Sigmoid colon (tissue), 6 donors: ENCODE measurements at regions not wholly inside any gene's neighbourhood (a gene's known extent, or its start where the extent isn't known, plus 50 kb on each side); places are given as distances from the start of the nearest gene placed in this dataset.
"Not testable (repeated sequence)": the region's sequence is repeated elsewhere in the genome, so short reads cannot be mapped to it uniquely, and the experiment has no call there.

ENCODE experiments used
- DNase-seq: peaks from one replicate; pipeline ENCODE4 v3.0.0-alpha.2; 2019
- H3K27ac ChIP-seq, 4 donors: fragments of 200-600 bp; sonication (generic); one replicate each; pipeline ENCODE4 v1.5.1; 2016 to 2019; ENCODE audit warnings: mild to moderate bottlenecking in 1 of 4
- H3K27me3 ChIP-seq, 3 donors: fragments of 200-600 bp; sonication (generic); one replicate each; pipeline ENCODE4 v1.5.1; 2019; ENCODE audit warnings: mild to moderate bottlenecking in 1 of 3
- H3K36me3 ChIP-seq, 4 donors: fragments of 200-600 bp; sonication (generic); one replicate each; pipeline ENCODE4 v1.5.1; 2016 to 2019
- H3K4me1 ChIP-seq, 4 donors: fragments of 200-600 bp; sonication (generic); one replicate each; pipeline ENCODE4 v1.5.1; 2017 to 2019
- H3K4me3 ChIP-seq, 4 donors: fragments of 200-600 bp; sonication (generic); one replicate each; pipeline ENCODE4 v1.5.1; 2017 to 2019; ENCODE audit warnings: mild to moderate bottlenecking in 2 of 4, moderate library complexity in 1 of 4
- H3K9me3 ChIP-seq, 4 donors: fragments of 200-600 bp in 3 of 4; sonication (generic) in 3 of 4; one replicate each; pipeline versions ENCODE4 v1.5.1 to v1.6.1; 2013 to 2019
- EP300 ChIP-seq, 4 donors: sonication (generic); formaldehyde crosslinking; IDR thresholded peaks; one replicate each; pipeline ENCODE4 v1.6.1; 2017; ENCODE audit warnings: antibody characterized with exemption in 4 of 4
- POLR2A ChIP-seq, 2 donors: fragments of 450-650 bp; IDR thresholded peaks; one replicate each; pipeline ENCODE4 v1.6.1; 2016; ENCODE audit warnings: antibody characterized with exemption in 2 of 2, mild to moderate bottlenecking in 2 of 2, moderate library complexity in 2 of 2
- POLR2AphosphoS5 ChIP-seq, 4 donors: sonication (generic); formaldehyde crosslinking; IDR thresholded peaks; one replicate each; pipeline ENCODE4 v1.6.1; 2017; ENCODE audit warnings: antibody characterized with exemption in 4 of 4
- WGBS, 2 donors: extraction: QIAGEN DNeasy Blood & Tissue Kit; methylation state at CpG; one replicate each; pipeline ENCODE4 v1.1.7; 2013; 5-methylcytosine and 5-hydroxymethylcytosine counted together
- intact Hi-C: fragments of 100-400 bp; cut with DNase I; formaldehyde crosslinking; loops from one replicate; pipeline ENCODE4 v1.15.1; 2023
- TF ChIP-seq, protein P1 (sequence below), 4 experiments: fragments of 450-650 bp in 3 of 4; fragments of 200-600 bp in 1 of 4; IDR thresholded peaks; one replicate each; pipeline ENCODE4 v1.5.1; 2016 to 2019; ENCODE audit warnings: antibody characterized with exemption in 4 of 4, mild to moderate bottlenecking in 3 of 4, moderate library complexity in 2 of 4
- donor health status: healthy with polysubstance abuse.
- donor health status: healthy.

DNA sequence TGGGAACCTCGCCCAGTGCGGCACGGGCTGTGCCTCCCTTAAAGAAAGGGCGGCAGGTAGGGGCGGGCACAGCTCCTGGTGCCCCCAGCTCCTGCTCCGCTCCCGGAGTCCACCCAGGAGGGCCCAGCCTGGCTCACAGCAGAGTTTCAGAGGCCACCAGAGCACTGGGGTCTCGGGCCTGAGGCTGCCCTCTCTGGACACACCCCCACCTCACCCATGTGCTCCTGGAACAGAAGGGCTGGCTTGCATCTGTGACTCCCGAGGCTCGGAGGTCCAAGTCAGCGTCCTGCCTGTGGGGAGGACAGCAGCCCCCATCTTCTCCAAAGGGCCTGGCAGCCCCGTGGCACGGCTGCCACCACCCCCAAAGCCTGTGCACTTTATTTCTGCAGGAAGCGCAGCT, 62.7 kb downstream of the RBFOX3 start:
- 72 to 84% methylated on average over 14 of the region's 14 CpGs for WGBS, 2 donors
- H3K36me3 ChIP-seq, result peaks cover 0 to 7% (median 0%) of the 10 kb centered on the region in 4 donors
- H3K27me3 ChIP-seq, result no peaks in the 10 kb centered on the region
- peaks cover 0 to 15% (median 8%) of the 10 kb centered on the region in 4 donors for H3K4me1 ChIP-seq
- DNase-seq, result peak; percentile 34
- H3K9me3 ChIP-seq, result peaks cover 0 to 4% (median 3%) of the 10 kb centered on the region in 4 donors
- intact Hi-C loops, result no loop called here
- H3K4me3 ChIP-seq, result no peak overlapping the region
- TF ChIP-seq EP300 (IDR thresholded peaks at IDR 0.05) (no peak), POLR2A (IDR thresholded peaks at IDR 0.05) (no peak), POLR2AphosphoS5 (IDR thresholded peaks at IDR 0.05) (no peak)
- TF ChIP-seq, protein P1, sequence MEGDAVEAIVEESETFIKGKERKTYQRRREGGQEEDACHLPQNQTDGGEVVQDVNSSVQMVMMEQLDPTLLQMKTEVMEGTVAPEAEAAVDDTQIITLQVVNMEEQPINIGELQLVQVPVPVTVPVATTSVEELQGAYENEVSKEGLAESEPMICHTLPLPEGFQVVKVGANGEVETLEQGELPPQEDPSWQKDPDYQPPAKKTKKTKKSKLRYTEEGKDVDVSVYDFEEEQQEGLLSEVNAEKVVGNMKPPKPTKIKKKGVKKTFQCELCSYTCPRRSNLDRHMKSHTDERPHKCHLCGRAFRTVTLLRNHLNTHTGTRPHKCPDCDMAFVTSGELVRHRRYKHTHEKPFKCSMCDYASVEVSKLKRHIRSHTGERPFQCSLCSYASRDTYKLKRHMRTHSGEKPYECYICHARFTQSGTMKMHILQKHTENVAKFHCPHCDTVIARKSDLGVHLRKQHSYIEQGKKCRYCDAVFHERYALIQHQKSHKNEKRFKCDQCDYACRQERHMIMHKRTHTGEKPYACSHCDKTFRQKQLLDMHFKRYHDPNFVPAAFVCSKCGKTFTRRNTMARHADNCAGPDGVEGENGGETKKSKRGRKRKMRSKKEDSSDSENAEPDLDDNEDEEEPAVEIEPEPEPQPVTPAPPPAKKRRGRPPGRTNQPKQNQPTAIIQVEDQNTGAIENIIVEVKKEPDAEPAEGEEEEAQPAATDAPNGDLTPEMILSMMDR (IDR thresholded peaks at IDR 0.05), result no peak
- no peak overlapping the region for H3K27ac ChIP-seq

DNA sequence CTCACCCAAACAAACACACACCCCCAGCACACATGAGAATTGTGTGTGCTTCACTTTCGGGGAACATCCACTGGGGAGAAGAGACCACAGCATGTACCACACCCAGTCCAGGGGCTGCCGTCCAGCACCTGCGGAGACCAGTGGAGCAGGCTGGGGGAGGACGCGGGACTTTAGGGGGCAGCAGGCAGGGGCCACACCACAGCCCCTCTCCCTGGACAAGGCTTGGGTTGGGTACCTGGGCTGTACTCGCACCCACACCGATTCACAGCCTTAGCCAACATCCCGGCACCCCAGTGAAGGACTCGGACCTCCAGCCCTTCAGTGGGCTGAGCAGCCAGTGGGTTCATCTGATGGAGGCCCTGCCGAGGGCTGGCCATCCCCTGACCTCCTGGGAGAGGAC, 63.3 kb downstream of the RBFOX3 start:
- no peaks in the 10 kb centered on the region for H3K27me3 ChIP-seq
- peaks cover 0 to 3% (median 0%) of the 10 kb centered on the region in 4 donors for H3K9me3 ChIP-seq
- DNase-seq, result peak; percentile 51
- whole genome bisulfite sequencing, 2 donors, result 79 to 88% methylated on average over 10 of the region's 10 CpGs
- H3K36me3 ChIP-seq, result peaks cover 0 to 7% (median 0%) of the 10 kb centered on the region in 4 donors
- TF ChIP-seq POLR2AphosphoS5 (IDR thresholded peaks at IDR 0.05) (no peak), EP300 (IDR thresholded peaks at IDR 0.05) (no peak), POLR2A (IDR thresholded peaks at IDR 0.05) (no peak)
- TF ChIP-seq, protein P1 (IDR thresholded peaks at IDR 0.05), result no peak
- no peak overlapping the region for H3K27ac ChIP-seq
- peaks cover 0 to 16% (median 8%) of the 10 kb centered on the region in 4 donors for H3K4me1 ChIP-seq
- no peak overlapping the region for H3K4me3 ChIP-seq
- intact Hi-C loops, result no loop called here

- intact Hi-C loops, H3K27me3 ChIP-seq, H3K36me3 ChIP-seq, H3K9me3 ChIP-seq, H3K27ac ChIP-seq, H3K4me3 ChIP-seq, DNase-seq: not testable (repeated sequence)
- H3K4me1 ChIP-seq, result peaks cover 0 to 16% (median 8%) of the 10 kb centered on the region in 4 donors
- WGBS, 2 donors, result 85 to 92% methylated on average over 12 of the region's 12 CpGs
Measured at GRCh38 chr17:79547171-79547570, 63.7 kb downstream of the RBFOX3 start.

DNA sequence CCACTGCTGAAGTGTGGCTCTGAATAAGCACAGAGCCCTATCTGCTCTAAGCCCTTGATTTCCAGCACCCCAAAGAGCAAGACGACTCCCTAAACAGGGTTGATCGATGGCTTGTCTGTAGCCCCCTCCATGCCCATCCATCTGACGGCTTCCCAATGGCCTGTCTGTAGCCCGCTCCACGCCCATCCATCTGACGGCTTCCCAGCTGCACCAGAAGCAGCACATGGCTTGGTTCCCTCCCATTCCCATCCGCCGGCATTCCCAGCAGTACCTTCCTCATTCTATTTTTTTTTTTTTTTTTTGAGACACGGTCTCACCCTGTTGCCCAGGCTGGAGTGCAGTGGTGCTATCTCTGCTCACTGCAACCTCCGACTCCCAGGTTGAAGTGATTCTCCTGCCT, 64.5 kb downstream of the RBFOX3 start:
- no peak overlapping the region for H3K27ac ChIP-seq
- 75 to 79% methylated on average over 10 of the region's 10 CpGs for whole genome bisulfite sequencing, 2 donors
- TF ChIP-seq, protein P1 (IDR thresholded peaks at IDR 0.05), result no peak
- TF ChIP-seq EP300 (IDR thresholded peaks at IDR 0.05) (no peak), POLR2AphosphoS5 (IDR thresholded peaks at IDR 0.05) (no peak), POLR2A (IDR thresholded peaks at IDR 0.05) (no peak)
- peaks cover 0 to 7% (median 0%) of the 10 kb centered on the region in 4 donors for H3K36me3 ChIP-seq
- no peaks in the 10 kb centered on the region for H3K27me3 ChIP-seq
- peaks cover 0 to 16% (median 8%) of the 10 kb centered on the region in 4 donors for H3K4me1 ChIP-seq
- intact Hi-C loops, result no loop called here
- no peak overlapping the region for H3K4me3 ChIP-seq
- DNase-seq, result peak; percentile 35
- no peaks in the 10 kb centered on the region for H3K9me3 ChIP-seq

GRCh38 chr17:79545251-79546005, 65.4 kb downstream of the RBFOX3 start:
- Histone ChIP-seq H3K9me3 (no peaks in the 10 kb centered on the region), H3K4me3 (no peak overlapping the region), H3K27ac (no peak overlapping the region), H3K27me3 (no peaks in the 10 kb centered on the region), H3K36me3 (peaks cover 0 to 10% (median 0%) of the 10 kb centered on the region in 4 donors), H3K4me1 (peaks cover 0 to 16% (median 8%) of the 10 kb centered on the region in 4 donors)
- no peak for TF ChIP-seq POLR2A (IDR thresholded peaks at IDR 0.05)
- no peak for TF ChIP-seq EP300 (IDR thresholded peaks at IDR 0.05)
- TF ChIP-seq POLR2AphosphoS5 (IDR thresholded peaks at IDR 0.05), result no peak
- TF ChIP-seq, protein P1 (IDR thresholded peaks at IDR 0.05), result no peak
- peak; percentile 54 for DNase-seq
- 69 to 76% methylated on average over 20 of the region's 20 CpGs for WGBS, 2 donors
- intact Hi-C loops, result no loop called here
